ENCODE measurements at regions not wholly inside any gene's neighbourhood (a gene's known extent, or its start where the extent isn't known, plus 50 kb on each side); places are given as distances from the start of the nearest gene placed in this dataset.

- TF ChIP-seq JUNB (IDR thresholded peaks at IDR 0.05) (no peak), RFX5 (IDR thresholded peaks at IDR 0.05) (no peak), FOXS1 (CRISPR knock-in tag; IDR thresholded peaks at IDR 0.05) (no peak), POLR2AphosphoS2 (conservative IDR thresholded peaks at IDR 0.05; ENCODE audit: low read length) (no peak), MYC (IDR thresholded peaks at IDR 0.05; ENCODE audit: borderline replicate concordance, low read length) (no peak), SREBF2 (IDR thresholded peaks at IDR 0.05) (no peak), RAD21 (conservative IDR thresholded peaks at IDR 0.05 in 1 of 2, IDR thresholded peaks at IDR 0.05 in 1 of 2) (no peak), ZC3H11A (IDR thresholded peaks at IDR 0.05) (no peak), HOXA7 (CRISPR knock-in tag; IDR thresholded peaks at IDR 0.05) (no peak), ZFP36 (IDR thresholded peaks at IDR 0.05; ENCODE audit: borderline replicate concordance, partially characterized antibody) (no peak), SMC3 (IDR thresholded peaks at IDR 0.05) (no peak), USF2 (IDR thresholded peaks at IDR 0.05) (no peak), NFE2L2 (conservative IDR thresholded peaks at IDR 0.05; ENCODE audit: low read length) (no peak), MAZ (IDR thresholded peaks at IDR 0.05; ENCODE audit: borderline replicate concordance, low read depth, low read length) (no peak), HOXB5 (CRISPR knock-in tag; IDR thresholded peaks at IDR 0.05) (no peak), HDAC2 (IDR thresholded peaks at IDR 0.05) (no peak), JUN (IDR thresholded peaks at IDR 0.05) (no peak)
- TF ChIP-seq, protein P1, sequence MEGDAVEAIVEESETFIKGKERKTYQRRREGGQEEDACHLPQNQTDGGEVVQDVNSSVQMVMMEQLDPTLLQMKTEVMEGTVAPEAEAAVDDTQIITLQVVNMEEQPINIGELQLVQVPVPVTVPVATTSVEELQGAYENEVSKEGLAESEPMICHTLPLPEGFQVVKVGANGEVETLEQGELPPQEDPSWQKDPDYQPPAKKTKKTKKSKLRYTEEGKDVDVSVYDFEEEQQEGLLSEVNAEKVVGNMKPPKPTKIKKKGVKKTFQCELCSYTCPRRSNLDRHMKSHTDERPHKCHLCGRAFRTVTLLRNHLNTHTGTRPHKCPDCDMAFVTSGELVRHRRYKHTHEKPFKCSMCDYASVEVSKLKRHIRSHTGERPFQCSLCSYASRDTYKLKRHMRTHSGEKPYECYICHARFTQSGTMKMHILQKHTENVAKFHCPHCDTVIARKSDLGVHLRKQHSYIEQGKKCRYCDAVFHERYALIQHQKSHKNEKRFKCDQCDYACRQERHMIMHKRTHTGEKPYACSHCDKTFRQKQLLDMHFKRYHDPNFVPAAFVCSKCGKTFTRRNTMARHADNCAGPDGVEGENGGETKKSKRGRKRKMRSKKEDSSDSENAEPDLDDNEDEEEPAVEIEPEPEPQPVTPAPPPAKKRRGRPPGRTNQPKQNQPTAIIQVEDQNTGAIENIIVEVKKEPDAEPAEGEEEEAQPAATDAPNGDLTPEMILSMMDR (IDR thresholded peaks at IDR 0.05): no peak
- Histone ChIP-seq H3K4me3 (no peak overlapping the region), H3K27ac (no peak overlapping the region), H3K4me2 (no peak overlapping the region), H3K4me1 (no peaks in the 10 kb centered on the region), H3K9me3 (no peaks in the 10 kb centered on the region)
- no peak for ATAC-seq
- WGBS (ENCODE audit: missing lambda C conversion rate): 2% methylated on average over 1 of the region's 1 CpG
- ChIA-PET POLR2A (no interaction called here), CTCF (interaction anchor here (0.7 kb wide), 1 partner anchor 13 kb away, joined by 3 read pairs; no protein-coding TSS in a partner anchor)
- DNase-seq (ENCODE audit: low read depth in 1 of 2, low spot score in 1 of 2): no peak
- no peak for FAIRE-seq
These were observed 164.5 kb upstream of the SMIM30 start for GRCh38 chr7:113282875-113283274.

DNA sequence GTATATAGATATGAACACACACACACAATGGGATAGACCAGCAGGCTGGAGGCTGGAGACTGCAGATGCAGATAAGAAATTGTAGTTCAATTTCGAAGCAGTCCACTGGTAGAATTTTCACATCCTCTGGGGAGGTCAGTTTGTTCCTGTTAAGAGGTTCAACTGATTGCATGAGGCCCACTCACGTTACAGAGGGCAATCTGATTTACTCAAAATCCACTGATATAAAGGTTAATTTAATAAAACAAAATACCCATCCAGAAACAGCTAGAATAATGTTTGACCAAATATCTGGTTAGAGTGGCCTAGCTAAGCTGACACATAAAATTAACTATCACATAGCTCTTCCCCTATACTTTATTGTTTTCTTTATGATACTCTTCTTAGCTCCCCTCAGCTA lies 162.9 kb upstream of the SMIM30 start:
- DNase-seq (ENCODE audit: low read depth in 1 of 2, low spot score in 1 of 2) (no peak), FAIRE-seq (no peak), ATAC-seq (no peak)
- Histone ChIP-seq H3K4me3 (no peak overlapping the region), H3K27ac (no peak overlapping the region), H3K4me1 (no peaks in the 10 kb centered on the region), H3K4me2 (no peak overlapping the region), H3K9me3 (no peaks in the 10 kb centered on the region)
- ChIA-PET CTCF (no interaction called here), POLR2A (no interaction called here)
- WGBS (ENCODE audit: missing lambda C conversion rate): 2% methylated on average over 2 of the region's 2 CpGs
- no peak for TF ChIP-seq HOXB13 (CRISPR knock-in tag; IDR thresholded peaks at IDR 0.05; ENCODE audit: low read depth)
- no peak for TF ChIP-seq NR3C1 (IDR thresholded peaks at IDR 0.05)
- no peak for TF ChIP-seq GATA3 (IDR thresholded peaks at IDR 0.05; ENCODE audit: borderline replicate concordance)
- TF ChIP-seq ZFP36 (IDR thresholded peaks at IDR 0.05; ENCODE audit: borderline replicate concordance, partially characterized antibody): no peak
- TF ChIP-seq EHMT2 (IDR thresholded peaks at IDR 0.05; ENCODE audit: low read depth): no peak
- no peak for TF ChIP-seq CEBPB (IDR thresholded peaks at IDR 0.05)
- no peak for TF ChIP-seq FOSB (CRISPR knock-in tag; IDR thresholded peaks at IDR 0.05)
- no peak for TF ChIP-seq NPAS2 (CRISPR knock-in tag; IDR thresholded peaks at IDR 0.05; ENCODE audit: borderline replicate concordance)
- no peak for TF ChIP-seq BHLHE40 (IDR thresholded peaks at IDR 0.05; ENCODE audit: low read depth, low read length)
- TF ChIP-seq KDM5A (IDR thresholded peaks at IDR 0.05): no peak
- no peak for TF ChIP-seq JUNB (IDR thresholded peaks at IDR 0.05)

Measured in A549 (cell line).